Skeletal muscle satellite cell (primary cell): ENCODE measurements at regions not wholly inside any gene's neighbourhood (a gene's known extent, or its start where the extent isn't known, plus 50 kb on each side); places are given as distances from the start of the nearest gene placed in this dataset.

Source experiments
- H3K27me3 ChIP-seq: 2 replicates; pipeline ENCODE4 v1.7.0; 2013; ENCODE audit warnings: low read length; ENCODE audit not compliant: control insufficient read depth, insufficient read depth
- H3K36me3 ChIP-seq: 2 replicates; pipeline ENCODE4 v1.7.0; 2013; ENCODE audit warnings: mild to moderate bottlenecking, control low read depth, low read length; ENCODE audit not compliant: insufficient read depth
- H3K4me1 ChIP-seq: 2 replicates; pipeline ENCODE4 v1.7.0; 2013; ENCODE audit warnings: low read length; ENCODE audit not compliant: control insufficient read depth, insufficient read depth
- H3K4me2 ChIP-seq: 2 replicates; pipeline ENCODE4 v1.7.0; 2013; ENCODE audit warnings: mild to moderate bottlenecking, low read length
- H3K4me3 ChIP-seq: 2 replicates; pipeline ENCODE4 v1.7.0; 2013; ENCODE audit warnings: low read length
- H3K9ac ChIP-seq: 2 replicates; pipeline ENCODE4 v1.7.0; 2013; ENCODE audit warnings: mild to moderate bottlenecking, low read depth, low read length, moderate library complexity
- H3K9me3 ChIP-seq: replicated peaks from 2 replicates; pipeline ENCODE4 v1.7.0; 2013; ENCODE audit warnings: mild to moderate bottlenecking, control low read depth, low read length

GRCh38 chr5:8576178-8576577, 707.2 kb downstream of the MTRR start:
- Histone ChIP-seq H3K9ac (no peak overlapping the region), H3K9me3 (no peaks in the 10 kb centered on the region), H3K4me3 (no peak overlapping the region), H3K4me2 (no peak overlapping the region), H3K27me3 (no peaks in the 10 kb centered on the region), H3K36me3 (no peaks in the 10 kb centered on the region), H3K4me1 (no peaks in the 10 kb centered on the region)

GRCh38 chr5:8577792-8578191, 708.8 kb downstream of the MTRR start:
- H3K27me3 ChIP-seq = no peaks in the 10 kb centered on the region
- H3K9me3 ChIP-seq = no peaks in the 10 kb centered on the region
- H3K4me2 ChIP-seq = no peak overlapping the region
- no peak overlapping the region for H3K4me3 ChIP-seq
- H3K4me1 ChIP-seq = no peaks in the 10 kb centered on the region
- no peaks in the 10 kb centered on the region for H3K36me3 ChIP-seq
- H3K9ac ChIP-seq = no peak overlapping the region

- no peaks in the 10 kb centered on the region for H3K4me1 ChIP-seq
- H3K4me3 ChIP-seq = no peak overlapping the region
- no peaks in the 10 kb centered on the region for H3K27me3 ChIP-seq
- no peak overlapping the region for H3K4me2 ChIP-seq
- H3K36me3 ChIP-seq = no peaks in the 10 kb centered on the region
- no peak overlapping the region for H3K9ac ChIP-seq
- H3K9me3 ChIP-seq = no peaks in the 10 kb centered on the region
Measured at GRCh38 chr5:8580298-8580697, 711.4 kb downstream of the MTRR start.

- Histone ChIP-seq H3K9me3 (no peaks in the 10 kb centered on the region), H3K27me3 (no peaks in the 10 kb centered on the region), H3K36me3 (no peaks in the 10 kb centered on the region), H3K9ac (no peak overlapping the region), H3K4me2 (no peak overlapping the region), H3K4me3 (no peak overlapping the region), H3K4me1 (no peaks in the 10 kb centered on the region)
Measured at GRCh38 chr5:8581047-8581446, 712.1 kb downstream of the MTRR start.

- Histone ChIP-seq H3K27me3 (no peaks in the 10 kb centered on the region), H3K36me3 (no peaks in the 10 kb centered on the region), H3K4me2 (no peak overlapping the region), H3K4me3 (no peak overlapping the region), H3K4me1 (no peaks in the 10 kb centered on the region), H3K9me3 (no peaks in the 10 kb centered on the region), H3K9ac (no peak overlapping the region)
Measured at GRCh38 chr5:8585230-8586018, 716.5 kb downstream of the MTRR start.

- Histone ChIP-seq H3K27me3 (no peaks in the 10 kb centered on the region), H3K9me3 (no peaks in the 10 kb centered on the region), H3K9ac (no peak overlapping the region), H3K4me1 (no peaks in the 10 kb centered on the region), H3K36me3 (no peaks in the 10 kb centered on the region), H3K4me2 (no peak overlapping the region), H3K4me3 (no peak overlapping the region)
Measured at GRCh38 chr5:8590959-8591358, 722.0 kb downstream of the MTRR start.

- Histone ChIP-seq H3K9ac (no peak overlapping the region), H3K36me3 (no peaks in the 10 kb centered on the region), H3K9me3 (no peaks in the 10 kb centered on the region), H3K4me1 (no peaks in the 10 kb centered on the region), H3K4me3 (no peak overlapping the region), H3K4me2 (no peak overlapping the region), H3K27me3 (no peaks in the 10 kb centered on the region)
Measured at GRCh38 chr5:8598356-8598755, 729.4 kb downstream of the MTRR start.

GRCh38 chr5:8598996-8599395, 730.0 kb downstream of the MTRR start:
- H3K4me1 ChIP-seq = no peaks in the 10 kb centered on the region
- H3K4me2 ChIP-seq = no peak overlapping the region
- H3K9ac ChIP-seq = no peak overlapping the region
- H3K4me3 ChIP-seq = no peak overlapping the region
- H3K36me3 ChIP-seq = no peaks in the 10 kb centered on the region
- H3K9me3 ChIP-seq = no peaks in the 10 kb centered on the region
- H3K27me3 ChIP-seq = no peaks in the 10 kb centered on the region

- no peak overlapping the region for H3K4me3 ChIP-seq
- H3K4me1 ChIP-seq = no peaks in the 10 kb centered on the region
- no peaks in the 10 kb centered on the region for H3K36me3 ChIP-seq
- no peaks in the 10 kb centered on the region for H3K9me3 ChIP-seq
- no peak overlapping the region for H3K4me2 ChIP-seq
- H3K9ac ChIP-seq = no peak overlapping the region
- H3K27me3 ChIP-seq = no peaks in the 10 kb centered on the region
Measured at GRCh38 chr5:8600843-8601242, 731.9 kb downstream of the MTRR start.

GRCh38 chr5:8601831-8602354, 732.9 kb downstream of the MTRR start:
- no peaks in the 10 kb centered on the region for H3K4me1 ChIP-seq
- no peaks in the 10 kb centered on the region for H3K27me3 ChIP-seq
- no peak overlapping the region for H3K9ac ChIP-seq
- H3K9me3 ChIP-seq = no peaks in the 10 kb centered on the region
- no peak overlapping the region for H3K4me3 ChIP-seq
- no peak overlapping the region for H3K4me2 ChIP-seq
- no peaks in the 10 kb centered on the region for H3K36me3 ChIP-seq

- H3K9ac ChIP-seq = no peak overlapping the region
- H3K4me2 ChIP-seq = no peak overlapping the region
- no peaks in the 10 kb centered on the region for H3K4me1 ChIP-seq
- no peaks in the 10 kb centered on the region for H3K36me3 ChIP-seq
- H3K4me3 ChIP-seq = no peak overlapping the region
- no peaks in the 10 kb centered on the region for H3K27me3 ChIP-seq
- no peaks in the 10 kb centered on the region for H3K9me3 ChIP-seq
Measured at GRCh38 chr5:8606231-8606630, 737.3 kb downstream of the MTRR start.

- no peaks in the 10 kb centered on the region for H3K9me3 ChIP-seq
- no peaks in the 10 kb centered on the region for H3K27me3 ChIP-seq
- no peak overlapping the region for H3K4me3 ChIP-seq
- no peaks in the 10 kb centered on the region for H3K4me1 ChIP-seq
- H3K4me2 ChIP-seq = no peak overlapping the region
- no peak overlapping the region for H3K9ac ChIP-seq
- H3K36me3 ChIP-seq = no peaks in the 10 kb centered on the region
Measured at GRCh38 chr5:8611067-8611466, 742.1 kb downstream of the MTRR start.
